Esophagus squamous epithelium (tissue), 4 donors: ENCODE measurements at regions not wholly inside any gene's neighbourhood (a gene's known extent, or its start where the extent isn't known, plus 50 kb on each side); places are given as distances from the start of the nearest gene placed in this dataset.

Experiments used
- POLR2A ChIP-seq, 4 donors: fragments of 450-650 bp; IDR thresholded peaks; one replicate each; pipeline ENCODE4 v1.6.1; 2017; ENCODE audit warnings: antibody characterized with exemption in 4 of 4, mild to moderate bottlenecking in 4 of 4, moderate library complexity in 3 of 4
- TF ChIP-seq, protein P1 (sequence below), 6 experiments: fragments of 450-650 bp in 4 of 6; fragments of 200-600 bp in 2 of 6; sonication (generic) in 2 of 6; IDR thresholded peaks; one replicate each; pipeline ENCODE4 v1.5.1; 2016 to 2019; ENCODE audit warnings: antibody characterized with exemption in 6 of 6, mild to moderate bottlenecking in 4 of 6, moderate library complexity in 4 of 6

DNA sequence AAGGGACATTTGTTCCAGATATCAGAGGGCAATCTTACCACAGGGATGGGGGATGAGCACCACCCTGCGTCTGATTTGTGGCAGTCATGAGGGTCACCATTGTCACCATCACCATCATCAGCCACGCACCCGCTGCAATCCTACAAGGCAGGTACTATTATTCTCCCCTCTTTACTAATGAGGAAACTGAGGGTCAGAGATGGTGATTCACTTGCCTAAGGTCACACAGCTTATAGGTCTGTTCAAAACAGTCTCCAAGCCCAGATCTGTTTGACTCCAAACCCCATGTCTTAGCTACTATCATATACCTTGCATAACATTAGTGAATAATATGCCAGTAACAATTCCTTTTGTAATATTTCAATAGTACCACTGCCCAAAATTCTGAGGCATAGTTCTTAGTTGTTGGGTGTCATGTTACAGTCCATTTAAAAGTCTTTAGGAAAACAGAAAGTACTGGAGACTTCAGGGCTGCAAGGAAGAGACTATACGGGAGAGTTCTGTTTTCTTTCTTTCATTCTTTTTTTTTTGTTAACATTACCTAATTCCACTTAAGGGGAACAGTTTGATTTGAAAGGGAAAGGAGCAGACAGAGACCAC is 166.4 kb downstream of the C16orf95 start:
- TF ChIP-seq, protein P1, sequence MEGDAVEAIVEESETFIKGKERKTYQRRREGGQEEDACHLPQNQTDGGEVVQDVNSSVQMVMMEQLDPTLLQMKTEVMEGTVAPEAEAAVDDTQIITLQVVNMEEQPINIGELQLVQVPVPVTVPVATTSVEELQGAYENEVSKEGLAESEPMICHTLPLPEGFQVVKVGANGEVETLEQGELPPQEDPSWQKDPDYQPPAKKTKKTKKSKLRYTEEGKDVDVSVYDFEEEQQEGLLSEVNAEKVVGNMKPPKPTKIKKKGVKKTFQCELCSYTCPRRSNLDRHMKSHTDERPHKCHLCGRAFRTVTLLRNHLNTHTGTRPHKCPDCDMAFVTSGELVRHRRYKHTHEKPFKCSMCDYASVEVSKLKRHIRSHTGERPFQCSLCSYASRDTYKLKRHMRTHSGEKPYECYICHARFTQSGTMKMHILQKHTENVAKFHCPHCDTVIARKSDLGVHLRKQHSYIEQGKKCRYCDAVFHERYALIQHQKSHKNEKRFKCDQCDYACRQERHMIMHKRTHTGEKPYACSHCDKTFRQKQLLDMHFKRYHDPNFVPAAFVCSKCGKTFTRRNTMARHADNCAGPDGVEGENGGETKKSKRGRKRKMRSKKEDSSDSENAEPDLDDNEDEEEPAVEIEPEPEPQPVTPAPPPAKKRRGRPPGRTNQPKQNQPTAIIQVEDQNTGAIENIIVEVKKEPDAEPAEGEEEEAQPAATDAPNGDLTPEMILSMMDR (IDR thresholded peaks at IDR 0.05) = no peak
- TF ChIP-seq POLR2A (IDR thresholded peaks at IDR 0.05) = no peak
